Endometrium (tissue), 2 donors: ENCODE measurements at regions not wholly inside any gene's neighbourhood (a gene's known extent, or its start where the extent isn't known, plus 50 kb on each side); places are given as distances from the start of the nearest gene placed in this dataset.
"Not testable (repeated sequence)": the region's sequence is repeated elsewhere in the genome, so short reads cannot be mapped to it uniquely, and the experiment has no call there.

Source experiments
- FAIRE-seq: peaks from 2 replicates; lab custom pipeline; 2012; peaks lifted over from hg19 to GRCh38; lab: Jason Lieb, UNC
- donor health status: control.
- donor health status: control.

DNA sequence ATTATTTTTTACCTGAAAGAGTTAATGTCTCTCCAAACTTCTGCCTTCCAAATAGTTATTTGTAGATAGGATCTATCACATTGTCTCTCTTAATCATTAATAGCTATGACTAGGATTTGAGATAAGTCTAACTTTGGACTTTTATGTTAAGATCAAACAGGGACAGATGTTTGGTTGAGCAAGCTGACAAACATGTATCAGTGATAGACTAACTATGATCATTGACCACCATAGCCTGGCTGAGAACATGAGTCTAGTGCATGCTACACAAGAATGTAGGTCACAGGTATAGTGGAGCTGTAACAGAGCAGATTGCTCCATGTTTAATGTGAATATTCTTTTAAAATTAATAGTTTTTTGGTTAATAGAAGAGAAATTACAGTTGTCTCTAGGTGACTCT is 52.0 kb downstream of the SYT15B start:
- not testable (repeated sequence) for FAIRE-seq

DNA sequence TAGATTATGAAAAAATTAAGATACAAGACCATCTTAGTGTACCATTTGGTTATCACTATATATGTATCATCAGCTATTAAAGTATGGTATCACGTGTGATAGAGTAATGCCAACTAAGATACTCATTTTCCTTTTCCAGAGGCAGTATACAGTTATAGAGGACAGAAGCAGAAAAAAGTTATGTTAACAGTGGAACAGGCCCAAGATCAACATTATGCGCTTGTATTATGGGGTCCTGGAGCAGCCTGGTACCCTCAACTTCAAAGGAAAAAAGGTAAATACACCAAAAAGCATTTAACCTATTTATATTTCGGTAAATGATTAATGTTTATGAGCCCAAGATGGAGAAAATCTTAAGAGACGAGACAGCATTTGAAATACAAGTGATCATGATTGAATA is 52.9 kb downstream of the SYT15B start:
- not testable (repeated sequence) for FAIRE-seq

DNA sequence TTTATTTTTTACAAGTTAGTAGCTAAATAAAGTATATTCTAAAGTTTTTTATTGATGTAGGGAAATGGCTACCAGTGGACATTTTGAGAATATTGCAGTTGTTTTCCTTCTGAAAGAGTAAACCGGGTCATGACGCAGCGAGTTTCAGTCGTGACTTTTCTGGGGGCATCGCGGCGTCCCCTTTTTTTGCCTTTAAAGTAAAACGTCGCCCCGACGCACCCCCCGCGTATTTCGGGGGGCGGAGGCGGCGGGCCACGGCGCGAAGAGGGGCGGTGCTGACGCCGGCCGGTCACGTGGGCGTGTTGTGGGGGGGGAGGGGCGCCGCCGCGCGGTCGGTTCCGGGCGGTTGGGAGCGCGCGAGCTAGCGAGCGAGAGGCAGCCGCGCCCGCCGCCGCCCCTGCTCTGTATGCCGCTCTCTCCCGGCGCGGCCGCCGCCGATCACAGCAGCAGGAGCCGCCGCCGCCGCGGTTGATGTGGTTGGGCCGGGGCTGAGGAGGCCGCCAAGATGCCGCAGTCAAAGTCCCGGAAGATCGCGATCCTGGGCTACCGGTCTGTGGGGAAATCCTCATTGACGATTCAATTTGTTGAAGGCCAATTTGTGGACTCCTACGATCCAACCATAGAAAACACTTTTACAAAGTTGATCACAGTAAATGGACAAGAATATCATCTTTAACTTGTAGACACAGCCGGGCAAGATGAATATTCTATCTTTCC is 57.5 kb downstream of the SYT15B start:
- not testable (repeated sequence) for FAIRE-seq

DNA sequence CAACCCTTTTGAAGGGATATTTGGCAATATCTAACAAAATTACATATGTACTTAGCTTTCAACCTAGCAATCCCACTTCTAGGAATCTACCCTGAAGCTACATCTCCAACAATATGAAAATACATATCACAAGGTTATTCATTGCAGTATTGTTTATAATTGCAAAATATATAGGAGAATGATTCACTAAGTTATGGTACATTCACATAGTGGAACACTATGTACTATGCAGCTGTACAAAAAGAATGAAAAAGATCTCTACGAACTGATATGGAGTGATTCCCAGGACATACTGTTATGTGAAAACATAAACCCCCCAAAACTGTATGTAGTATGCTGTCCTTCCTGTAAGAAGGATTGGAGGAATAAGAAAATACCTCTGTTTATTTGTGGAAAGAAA is 62.1 kb downstream of the SYT15B start:
- not testable (repeated sequence) for FAIRE-seq

DNA sequence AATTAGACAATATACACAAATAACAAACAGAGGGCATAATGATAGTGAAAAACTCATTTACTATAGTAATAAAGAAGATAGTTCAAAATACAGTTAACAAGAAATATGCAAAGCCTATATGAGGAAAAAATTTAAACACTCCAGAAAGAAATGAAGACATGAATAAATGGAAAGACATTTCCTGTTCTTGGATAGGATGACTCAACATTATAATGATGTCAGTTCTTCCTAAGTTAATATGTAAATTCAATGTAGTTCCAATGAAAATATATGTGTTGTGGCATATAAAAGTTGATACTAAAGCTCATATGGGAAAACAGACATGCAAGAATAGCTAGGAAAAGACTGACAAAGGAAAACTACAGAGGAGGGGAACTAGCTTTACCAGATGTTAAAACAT is 63.5 kb downstream of the SYT15B start:
- not testable (repeated sequence) for FAIRE-seq

DNA sequence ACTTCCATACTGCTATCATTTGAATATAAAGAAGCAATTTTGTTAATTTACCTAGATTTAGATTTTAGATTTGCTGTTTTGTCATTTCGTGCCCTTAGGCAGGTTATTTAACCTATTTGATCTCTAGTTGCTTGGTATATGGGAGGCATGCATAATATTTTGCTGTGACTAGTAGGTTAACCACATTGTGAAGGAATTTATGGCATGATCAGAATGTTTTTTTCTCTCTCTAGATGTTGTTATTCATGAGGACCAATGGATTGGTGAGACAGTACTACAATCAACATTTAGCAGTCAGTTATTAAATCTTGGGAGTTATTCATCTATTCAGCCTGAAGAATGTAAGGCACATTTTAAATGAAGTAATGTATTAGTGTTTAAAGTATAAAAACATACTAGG is 67.2 kb downstream of the SYT15B start:
- FAIRE-seq, result not testable (repeated sequence)

DNA sequence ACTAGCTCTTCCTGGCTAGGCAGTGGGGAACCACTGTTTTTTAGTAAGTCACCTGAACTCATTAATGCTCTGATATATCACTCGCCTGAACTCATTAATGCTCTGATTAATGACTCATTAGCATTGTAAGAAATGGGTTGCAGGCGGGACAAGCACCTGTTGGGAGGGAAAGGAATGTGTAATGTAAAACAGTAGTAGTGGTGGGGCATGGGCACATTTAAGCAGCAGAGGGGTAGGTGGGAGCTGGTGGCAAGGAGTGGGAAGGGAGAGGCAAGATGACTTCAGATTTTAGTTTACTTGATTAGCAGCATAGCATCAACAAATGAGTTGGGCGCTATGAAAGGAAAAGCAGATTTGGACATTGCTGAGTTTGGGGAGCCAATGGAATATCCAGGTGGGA is 68.2 kb downstream of the SYT15B start:
- FAIRE-seq, result not testable (repeated sequence)

DNA sequence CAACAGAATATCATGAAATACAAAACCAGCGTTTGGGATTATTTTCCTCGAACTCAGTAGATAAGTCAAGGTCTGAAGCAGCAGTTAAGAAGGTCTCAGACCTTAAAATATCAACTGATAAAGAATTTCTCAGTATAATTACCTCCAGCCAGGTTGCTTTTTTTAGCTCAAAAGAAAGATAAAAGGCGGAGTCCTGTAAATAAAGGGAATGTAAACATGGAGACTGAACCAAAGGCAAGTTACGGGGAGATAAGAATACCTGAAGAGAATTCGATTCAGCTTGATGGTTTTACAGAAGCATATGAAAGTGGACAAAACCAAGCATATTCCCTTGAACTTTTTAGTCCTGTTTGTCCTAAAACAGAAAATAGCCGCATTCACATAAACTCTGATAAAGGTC is 73.1 kb downstream of the SYT15B start:
- FAIRE-seq, result not testable (repeated sequence)

DNA sequence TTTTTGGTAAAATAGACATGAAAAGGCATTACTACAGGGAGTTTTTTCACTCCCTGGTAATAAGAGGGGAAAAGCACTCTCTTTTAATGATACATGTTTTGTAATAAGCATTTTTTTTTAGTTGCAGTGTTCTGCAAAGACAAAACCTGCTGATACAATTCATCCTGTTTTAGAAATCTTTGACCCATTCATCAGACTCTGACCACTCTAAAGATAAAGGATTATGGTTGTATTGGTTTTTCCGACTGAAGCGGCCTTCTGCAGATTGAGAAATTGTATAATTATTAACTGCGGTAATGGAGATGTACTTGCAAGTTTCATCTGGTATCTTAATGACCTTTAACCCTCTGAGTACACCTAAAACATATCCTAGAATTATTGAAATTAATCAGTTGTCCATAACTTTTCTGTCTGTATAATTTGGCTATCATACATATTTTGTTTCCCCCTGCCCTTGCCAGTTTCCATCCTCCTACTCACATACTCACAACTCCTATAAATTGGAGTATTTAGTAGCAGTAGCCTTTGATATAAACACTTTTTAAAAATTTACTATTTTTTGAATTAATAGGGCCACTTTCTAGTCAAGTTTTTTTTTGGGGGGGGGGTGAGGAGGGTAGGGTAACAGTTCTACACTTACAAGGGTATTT is 79.4 kb downstream of the SYT15B start:
- not testable (repeated sequence) for FAIRE-seq

DNA sequence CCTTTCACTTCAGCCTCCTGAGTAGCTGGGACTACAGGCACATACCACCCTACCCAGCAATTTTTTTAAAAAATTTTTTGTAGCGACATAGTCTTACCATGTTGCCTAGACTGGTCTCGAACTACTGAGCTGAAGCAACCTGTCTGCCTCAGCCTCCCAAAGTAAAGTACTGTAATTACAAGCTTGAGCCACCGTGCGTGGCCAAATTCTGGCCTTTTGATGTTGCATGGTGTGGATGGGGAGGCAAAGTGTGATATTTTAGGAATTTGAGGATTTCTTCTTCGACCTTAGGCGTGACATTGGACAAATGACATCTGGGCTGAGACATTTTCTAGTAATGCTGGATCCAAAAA is 81.8 kb downstream of the SYT15B start:
- not testable (repeated sequence) for FAIRE-seq

DNA sequence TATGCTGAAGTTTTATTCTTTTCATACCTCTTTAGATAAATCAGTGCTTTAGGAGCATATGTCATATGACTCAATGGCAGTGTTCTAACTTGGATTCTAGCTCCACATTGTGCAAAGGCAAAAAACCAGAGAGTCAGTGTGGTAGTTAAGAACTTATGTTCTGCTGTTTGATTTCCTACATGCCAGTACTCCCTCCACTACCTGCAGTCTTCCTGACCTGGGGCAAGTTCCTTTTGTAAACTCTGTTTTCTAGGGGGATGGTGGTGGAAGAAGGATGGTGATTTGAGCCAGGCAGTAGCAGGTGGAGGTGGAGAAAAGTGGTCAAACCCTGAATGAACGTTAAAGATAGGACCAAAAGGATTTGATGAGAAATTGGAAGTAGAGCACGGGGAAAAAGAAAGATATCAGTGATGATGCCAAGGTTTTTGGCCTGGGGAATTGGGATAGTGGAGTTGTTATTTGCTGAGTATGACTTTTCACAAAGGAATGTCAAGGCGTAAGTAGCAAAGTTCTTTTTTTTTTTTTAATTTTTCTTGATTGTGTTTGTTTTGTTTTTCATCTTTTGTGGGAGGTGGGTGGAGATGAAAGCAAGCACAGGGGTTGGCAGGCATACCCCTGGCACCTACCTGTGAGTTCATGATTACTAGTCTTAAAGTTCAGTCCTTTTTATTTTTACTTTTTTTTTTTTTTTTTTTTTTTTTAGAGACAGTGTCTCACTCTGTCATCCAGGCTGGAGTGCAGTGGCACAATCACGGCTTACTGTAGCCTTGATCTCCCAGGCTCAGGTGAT is 82.3 kb downstream of the SYT15B start:
- FAIRE-seq, result peak; percentile 53

DNA sequence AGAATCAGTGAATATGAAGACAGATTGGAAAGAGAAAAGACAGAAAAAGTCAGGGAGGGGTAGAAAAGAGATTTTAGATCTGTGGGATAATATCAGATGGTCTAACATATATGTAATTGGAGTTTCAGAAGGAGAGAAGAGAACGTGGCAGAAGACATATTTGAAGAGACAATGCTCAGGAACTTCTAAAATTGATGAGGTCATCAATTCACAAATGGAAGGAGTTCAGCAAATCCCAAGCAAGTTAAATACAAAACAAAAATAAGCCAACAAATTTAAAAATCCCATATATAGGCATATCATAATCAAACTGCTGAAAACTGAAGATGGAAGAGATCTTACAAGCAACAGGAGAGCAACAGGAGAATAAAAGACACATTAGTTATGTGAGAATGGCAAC is 87.3 kb downstream of the SYT15B start:
- FAIRE-seq, result not testable (repeated sequence)

DNA sequence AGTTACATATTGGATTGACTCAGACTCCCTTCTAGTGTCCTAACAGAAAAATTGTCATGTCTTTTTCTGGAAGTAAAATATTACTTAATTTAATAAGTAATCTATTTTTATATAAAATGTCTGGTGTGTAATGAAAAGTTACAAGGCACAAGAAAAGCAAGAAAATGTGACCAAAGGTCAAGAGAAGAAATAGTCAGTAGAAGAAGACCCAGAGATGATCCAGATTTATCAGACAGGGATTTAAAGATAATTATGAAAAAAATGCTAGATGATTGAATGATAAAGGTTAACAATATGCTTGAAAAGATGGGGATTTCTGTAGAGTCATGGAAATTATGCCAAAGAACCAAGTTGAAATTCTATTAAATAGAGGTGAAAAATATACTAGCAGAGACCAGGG is 87.8 kb downstream of the SYT15B start:
- not testable (repeated sequence) for FAIRE-seq

DNA sequence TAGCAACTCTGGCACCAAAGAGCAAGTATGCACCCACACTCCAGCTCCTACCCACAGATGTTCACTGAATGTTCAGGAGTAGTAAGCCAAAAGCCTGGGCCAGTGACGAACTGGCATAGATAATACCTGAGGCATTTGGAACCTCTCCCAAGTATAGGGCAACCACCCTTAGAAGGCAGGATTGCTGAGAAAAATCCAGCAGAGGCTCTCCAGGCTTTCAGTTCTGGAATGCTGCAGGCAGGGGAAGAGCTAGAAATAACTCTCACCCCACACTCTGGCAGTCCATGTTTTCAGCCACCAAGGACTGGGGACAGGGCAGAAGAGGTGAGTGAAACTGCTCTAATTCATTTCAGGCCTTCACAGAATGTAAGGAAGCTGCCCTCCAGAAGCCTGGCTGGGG is 90.3 kb downstream of the SYT15B start:
- FAIRE-seq, result not testable (repeated sequence)

DNA sequence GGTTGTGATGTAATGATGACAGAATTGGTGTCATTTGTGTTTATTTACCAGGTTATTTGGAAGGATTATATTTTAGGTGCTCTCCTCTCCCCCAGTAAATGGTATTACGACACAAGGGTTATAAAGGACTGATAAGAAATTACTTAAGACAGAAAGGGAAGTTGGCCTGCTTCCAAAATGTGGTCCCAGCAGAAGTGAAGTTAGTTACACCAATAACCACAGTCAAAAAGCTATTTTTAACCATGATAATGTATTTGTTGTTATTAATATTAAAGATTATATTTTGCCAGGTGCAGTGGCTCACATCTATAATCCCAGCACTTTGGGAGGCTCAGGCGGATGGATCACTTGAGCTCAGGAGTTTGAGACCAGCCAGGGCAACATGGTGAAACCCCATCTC is 92.5 kb downstream of the SYT15B start:
- not testable (repeated sequence) for FAIRE-seq

DNA sequence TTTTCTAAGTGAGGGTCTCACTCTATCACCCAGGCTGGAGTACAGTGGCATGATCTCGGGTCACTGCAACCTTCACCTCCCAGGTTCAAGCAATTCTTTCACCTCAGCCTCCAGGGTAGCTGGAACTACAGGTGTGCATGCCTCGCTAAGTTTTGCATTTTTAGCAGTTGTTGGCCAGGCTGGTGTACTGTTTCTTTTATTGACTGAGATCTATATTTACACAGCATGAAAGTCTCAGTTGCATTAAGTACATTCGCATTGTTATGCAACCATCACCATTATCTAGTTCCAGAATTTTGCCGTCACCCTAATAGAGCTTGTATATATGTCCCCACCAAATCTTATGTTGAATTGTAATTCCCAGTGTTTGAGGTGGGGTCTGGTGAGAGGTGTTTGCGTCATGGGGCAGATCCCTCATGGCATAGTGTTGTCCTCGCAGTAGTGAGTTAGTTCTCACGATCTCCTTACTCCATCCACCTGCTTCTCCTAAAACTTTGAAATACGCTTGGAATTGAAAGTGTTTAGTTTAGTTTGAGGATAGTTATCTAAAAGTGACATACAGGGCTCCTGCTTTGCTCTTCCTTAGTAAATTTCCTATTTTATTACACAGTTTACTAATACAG is 101.3 kb downstream of the SYT15B start:
- FAIRE-seq, result not testable (repeated sequence)

DNA sequence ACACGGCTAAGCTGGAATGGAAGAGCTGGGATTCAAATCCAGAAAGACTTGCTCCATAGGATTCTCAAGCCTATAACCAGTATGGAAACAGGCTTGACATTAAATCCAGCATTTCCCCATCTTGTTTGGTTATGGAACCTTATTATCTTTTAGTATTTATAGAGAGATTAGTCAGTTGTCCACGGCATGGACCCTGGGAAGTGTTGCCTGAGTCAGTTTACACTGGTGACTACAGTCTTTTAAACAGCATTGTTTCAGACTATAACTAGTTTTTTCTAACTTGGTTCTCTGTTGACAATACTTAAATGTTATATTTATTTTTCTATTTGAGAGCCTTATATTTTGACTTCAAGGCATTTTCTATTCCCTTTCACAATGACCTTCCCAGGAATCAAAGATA is 106.7 kb downstream of the SYT15B start:
- not testable (repeated sequence) for FAIRE-seq

DNA sequence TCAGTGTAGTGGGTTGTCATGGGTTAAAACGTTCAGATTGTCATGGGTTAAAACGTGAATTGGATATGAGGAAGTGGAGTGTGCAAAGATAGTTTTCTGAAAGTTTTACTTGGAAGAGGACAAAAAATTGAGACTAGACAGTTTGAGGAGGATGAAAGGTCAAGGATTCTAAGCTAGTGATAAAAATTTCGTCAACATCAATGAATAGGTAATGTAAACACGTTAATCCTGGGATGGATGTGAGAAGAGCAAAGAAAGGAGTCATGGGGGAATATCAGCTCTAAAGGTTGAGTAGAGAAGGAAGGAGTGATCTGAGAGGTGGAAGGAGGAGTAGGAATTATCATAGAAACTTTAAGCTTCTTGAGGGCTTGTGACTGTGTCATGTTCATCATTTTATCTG is 109.2 kb downstream of the SYT15B start:
- not testable (repeated sequence) for FAIRE-seq

DNA sequence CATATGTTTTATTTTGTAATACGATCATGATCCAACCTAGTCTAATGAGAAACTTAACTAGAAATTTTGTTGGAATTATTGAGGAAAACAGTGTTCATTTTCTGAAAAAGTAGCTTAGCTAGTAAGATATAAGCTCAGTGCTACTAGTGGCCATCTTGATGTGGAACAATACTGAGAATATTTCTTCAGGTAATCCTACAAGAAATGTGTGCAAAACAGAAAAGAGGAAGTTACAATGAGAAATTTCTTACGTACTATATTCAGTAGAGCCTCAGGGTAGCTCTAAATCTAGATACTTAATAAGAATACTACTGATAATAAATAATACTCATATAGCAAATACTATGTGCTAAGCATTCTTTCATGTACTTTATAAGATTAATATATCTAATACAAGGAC is 114.8 kb downstream of the SYT15B start:
- not testable (repeated sequence) for FAIRE-seq

DNA sequence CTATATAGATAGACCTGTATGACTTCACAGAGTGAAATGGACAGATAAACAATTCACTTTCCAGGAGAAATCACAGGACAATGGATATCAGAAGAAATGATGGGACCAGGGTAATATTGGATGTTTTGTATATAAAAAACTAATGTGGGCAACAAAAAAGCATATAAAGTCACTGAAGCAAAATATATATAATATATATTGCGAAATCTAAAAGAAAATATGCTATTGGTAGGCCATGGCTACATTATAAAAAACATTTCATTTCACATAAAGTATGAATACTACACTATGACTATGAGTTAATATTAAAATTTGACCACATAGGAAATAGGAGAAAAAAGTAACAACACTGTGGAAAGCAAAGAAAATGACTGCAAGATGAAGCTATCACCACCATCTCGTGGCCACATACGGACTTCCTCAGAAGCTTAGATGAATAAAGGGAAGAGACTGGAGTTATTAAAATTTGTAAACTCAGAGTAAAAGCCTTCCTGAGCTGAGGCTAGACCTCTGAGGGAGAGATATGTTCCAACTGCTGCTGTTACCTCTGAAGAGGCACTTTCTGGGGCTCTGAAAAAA is 115.8 kb downstream of the SYT15B start:
- FAIRE-seq, result peak; percentile 81

DNA sequence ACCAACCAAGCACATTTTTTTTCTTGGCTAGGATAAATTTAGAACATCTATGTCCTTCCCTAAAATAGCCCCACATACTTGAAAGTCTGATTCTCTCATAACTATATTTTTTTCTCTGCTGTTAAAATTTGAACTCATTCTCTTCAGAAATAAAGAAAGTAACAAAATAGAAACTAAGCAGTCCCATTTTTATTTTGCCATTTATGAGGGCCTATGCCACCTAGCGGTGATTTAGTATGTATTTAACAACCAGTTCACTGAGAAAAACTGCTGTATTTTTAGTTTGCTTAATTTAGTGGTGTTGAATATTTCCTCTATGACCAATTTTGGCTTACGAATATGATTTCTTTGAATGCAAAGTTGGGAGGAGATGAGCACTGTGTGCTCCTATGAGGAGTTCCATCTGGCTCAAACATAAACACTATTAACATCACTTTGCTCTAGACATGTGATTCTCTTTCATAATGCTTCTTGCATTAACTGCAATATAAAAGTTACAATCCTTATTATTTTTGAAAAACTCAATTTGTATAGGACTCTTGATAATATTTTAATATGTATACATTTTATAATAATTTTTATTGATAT is 116.6 kb downstream of the SYT15B start:
- peak; percentile 97 for FAIRE-seq

DNA sequence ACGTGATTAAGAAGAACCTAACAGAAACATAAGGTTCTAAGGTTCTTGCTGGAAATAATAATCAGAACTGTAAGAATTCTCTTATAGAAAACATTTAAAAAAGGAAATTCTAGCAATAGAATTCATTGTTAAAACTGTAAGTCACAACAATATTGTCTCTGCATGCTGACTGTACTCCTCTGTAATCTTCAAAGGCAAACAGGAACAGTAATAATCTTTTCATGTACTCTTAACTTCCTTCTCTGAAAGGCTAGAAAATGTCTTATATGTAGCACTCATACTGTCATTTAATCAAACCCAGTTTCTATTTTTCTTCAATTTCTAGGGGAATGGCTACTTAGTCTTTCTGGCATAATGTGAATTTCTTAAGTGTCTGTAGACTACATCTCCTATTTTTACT is 103.5 kb upstream of the AGAP9 start:
- not testable (repeated sequence) for FAIRE-seq
